Gastrocnemius medialis (tissue), 4 donors: ENCODE measurements at regions not wholly inside any gene's neighbourhood (a gene's known extent, or its start where the extent isn't known, plus 50 kb on each side); places are given as distances from the start of the nearest gene placed in this dataset.

Experiments
- ATAC-seq, 2 donors: fragments of 150-250 bp; one replicate each; pipeline ENCODE4 v1.9.1; 2016
- DNase-seq, 2 donors: peaks; one replicate each; pipeline ENCODE4 v3.0.0-alpha.2; 2019
- H3K27ac ChIP-seq, 4 donors: fragments of 200-600 bp; sonication (generic); 1 replicate in 1 of 4; 2 replicates in 3 of 4; pipeline ENCODE4 v1.5.1; 2016 to 2018; ENCODE audit warnings: mild to moderate bottlenecking in 2 of 4, moderate library complexity in 1 of 4
- H3K27me3 ChIP-seq, 3 donors: fragments of 200-600 bp; sonication (generic) in 2 of 3; 1 replicate in 1 of 3; 2 replicates in 2 of 3; pipeline versions ENCODE4 v1.5.1 to v1.6.0; 2016 to 2019; ENCODE audit warnings: mild to moderate bottlenecking in 1 of 3, moderate library complexity in 1 of 3
- H3K36me3 ChIP-seq, 2 donors: fragments of 200-600 bp; sonication (generic) in 1 of 2; one replicate each; pipeline ENCODE4 v1.5.1; 2017 to 2018
- H3K4me1 ChIP-seq, 2 donors: fragments of 200-600 bp; sonication (generic) in 1 of 2; one replicate each; pipeline ENCODE4 v1.5.1; 2016 to 2017; ENCODE audit warnings: mild to moderate bottlenecking in 2 of 2
- H3K4me3 ChIP-seq, 4 donors: fragments of 200-600 bp; sonication (generic) in 3 of 4; 1 replicate in 1 of 4; 2 replicates in 3 of 4; pipeline ENCODE4 v1.5.1; 2016 to 2019; ENCODE audit warnings: mild to moderate bottlenecking in 2 of 4
- H3K9me3 ChIP-seq, 3 donors: fragments of 200-600 bp; sonication (generic) in 2 of 3; 1 replicate in 1 of 3; 2 replicates in 2 of 3; pipeline ENCODE4 v1.5.1; 2016 to 2019
- CTCF ChIP-seq, 5 experiments: fragments of 450-650 bp in 3 of 5; fragments of 200-600 bp in 2 of 5; sonication (generic) in 2 of 5; IDR thresholded peaks in 4 of 5; conservative IDR thresholded peaks in 1 of 5; 1 replicate in 4 of 5; 2 replicates in 1 of 5; pipeline ENCODE4 v1.5.1; 2016 to 2019; ENCODE audit warnings: antibody characterized with exemption in 5 of 5, mild to moderate bottlenecking in 3 of 5, moderate library complexity in 3 of 5
- POLR2A ChIP-seq, 2 donors: fragments of 450-650 bp; IDR thresholded peaks; one replicate each; pipeline ENCODE4 v1.6.1; 2017; ENCODE audit warnings: antibody characterized with exemption in 2 of 2, mild to moderate bottlenecking in 2 of 2, moderate library complexity in 2 of 2
- in situ Hi-C, 4 donors: fragments of 200-750 bp; cut with MboI; loops; one replicate each; pipeline versions ENCODE4 v1.15.0 to v1.8.0; 2017; ENCODE audit warnings: low sequenced_read_pairs in 4 of 4
- intact Hi-C: fragments of 100-400 bp; cut with DNase I; formaldehyde crosslinking; loops from one replicate; pipeline ENCODE4 v1.15.1; 2023; ENCODE audit warnings: low total_unique reads

GRCh38 chr17:74043976-74044375 lies 159.5 kb upstream of the RPL38 start:
- ATAC-seq = no peak
- Histone ChIP-seq H3K4me3 (no peak overlapping the region), H3K36me3 (no peaks in the 10 kb centered on the region), H3K9me3 (no peaks in the 10 kb centered on the region), H3K27ac (no peak overlapping the region), H3K4me1 (peaks cover 0 to 3% of the 10 kb centered on the region in 2 donors), H3K27me3 (peaks cover 4 to 6% (median 5%) of the 10 kb centered on the region in 3 donors)
- no peak for TF ChIP-seq CTCF (IDR thresholded peaks at IDR 0.05 in 4 of 5, conservative IDR thresholded peaks at IDR 0.05 in 1 of 5)
- DNase-seq = no peak
- in situ Hi-C loops = loop anchor here in 1 of 4 donors (25.0 kb wide), 1 partner anchor 107 kb away; no protein-coding TSS in a partner anchor
- intact Hi-C loops = no loop called here

- Histone ChIP-seq H3K9me3 (no peaks in the 10 kb centered on the region), H3K27ac (no peak overlapping the region), H3K27me3 (peaks cover 4 to 12% (median 9%) of the 10 kb centered on the region in 3 donors), H3K4me1 (peaks cover 0 to 3% of the 10 kb centered on the region in 2 donors), H3K4me3 (no peak overlapping the region), H3K36me3 (no peaks in the 10 kb centered on the region)
- TF ChIP-seq POLR2A (IDR thresholded peaks at IDR 0.05) (no peak), CTCF (IDR thresholded peaks at IDR 0.05 in 4 of 5, conservative IDR thresholded peaks at IDR 0.05 in 1 of 5) (no peak)
- intact Hi-C loops (no loop called here), in situ Hi-C loops (loop anchor here in 1 of 4 donors (25.0 kb wide), 1 partner anchor 108 kb away; no protein-coding TSS in a partner anchor)
- ATAC-seq = no peak
- DNase-seq = no peak
Observed at GRCh38 chr17:74045608-74046280, 157.7 kb upstream of the RPL38 start.

- Histone ChIP-seq H3K27ac (no peak overlapping the region), H3K36me3 (no peaks in the 10 kb centered on the region), H3K4me3 (no peak overlapping the region), H3K4me1 (no peaks in the 10 kb centered on the region), H3K27me3 (peaks cover 4 to 16% (median 9%) of the 10 kb centered on the region in 3 donors), H3K9me3 (no peaks in the 10 kb centered on the region)
- no peak for ATAC-seq
- TF ChIP-seq CTCF (IDR thresholded peaks at IDR 0.05 in 4 of 5, conservative IDR thresholded peaks at IDR 0.05 in 1 of 5) (no peak), POLR2A (IDR thresholded peaks at IDR 0.05) (no peak)
- DNase-seq = no peak
- in situ Hi-C loops (loop anchor here in 1 of 4 donors (25.0 kb wide), 1 partner anchor 112 kb away; no protein-coding TSS in a partner anchor), intact Hi-C loops (no loop called here)
Observed at GRCh38 chr17:74049167-74049966, 154.1 kb upstream of the RPL38 start.

- ATAC-seq = no peak
- Histone ChIP-seq H3K27ac (no peak overlapping the region), H3K4me1 (no peaks in the 10 kb centered on the region), H3K36me3 (no peaks in the 10 kb centered on the region), H3K27me3 (peaks cover 4 to 16% (median 9%) of the 10 kb centered on the region in 3 donors), H3K9me3 (no peaks in the 10 kb centered on the region), H3K4me3 (no peak overlapping the region)
- in situ Hi-C loops = loop anchor here in 1 of 4 donors (25.0 kb wide), 1 partner anchor 113 kb away; no protein-coding TSS in a partner anchor
- TF ChIP-seq POLR2A (IDR thresholded peaks at IDR 0.05) (no peak), CTCF (IDR thresholded peaks at IDR 0.05 in 4 of 5, conservative IDR thresholded peaks at IDR 0.05 in 1 of 5) (no peak)
- DNase-seq = no peak
- intact Hi-C loops = no loop called here
Observed at GRCh38 chr17:74049967-74050458, 153.5 kb upstream of the RPL38 start.
